Activated naive CD4-positive, alpha-beta T cell treated with anti-CD3 and anti-CD28 coated beads for 36 hours (primary cell): ENCODE measurements at regions not wholly inside any gene's neighbourhood (a gene's known extent, or its start where the extent isn't known, plus 50 kb on each side); places are given as distances from the start of the nearest gene placed in this dataset.

Source experiments
- CTCF ChIA-PET: fragments of 350-600 bp; sonication (Branson Sonifier 250); formaldehyde crosslinking; loops from one replicate; lab custom pipeline; 2021; ENCODE audit warnings: antibody characterized with exemption; lab: Charles Lee
- DNase-seq: peaks from one replicate; pipeline ENCODE4 v3.0.0-alpha.2; 2020
- H3K27ac Mint-ChIP-seq: one replicate; pipeline ENCODE4 v1.8.0; 2021; ENCODE audit warnings: mild to moderate bottlenecking, mixed read lengths
- H3K27me3 Mint-ChIP-seq: one replicate; pipeline ENCODE4 v1.8.0; 2021; ENCODE audit warnings: low read depth, mixed read lengths
- H3K36me3 Mint-ChIP-seq: one replicate; pipeline ENCODE4 v1.8.0; 2021; ENCODE audit warnings: low read depth, mixed read lengths
- H3K4me1 Mint-ChIP-seq: one replicate; pipeline ENCODE4 v1.8.0; 2021; ENCODE audit warnings: low read depth, mixed read lengths
- H3K4me3 Mint-ChIP-seq: one replicate; pipeline ENCODE4 v1.8.0; 2021; ENCODE audit warnings: mild to moderate bottlenecking, moderate library complexity, mixed read lengths
- H3K9me3 Mint-ChIP-seq: one replicate; pipeline ENCODE4 v1.8.0; 2021; ENCODE audit warnings: mixed read lengths
- intact Hi-C: fragments of 100-400 bp; cut with micrococcal nuclease; formaldehyde crosslinking; loops from one replicate; pipeline ENCODE4 v1.15.1; 2023

DNA sequence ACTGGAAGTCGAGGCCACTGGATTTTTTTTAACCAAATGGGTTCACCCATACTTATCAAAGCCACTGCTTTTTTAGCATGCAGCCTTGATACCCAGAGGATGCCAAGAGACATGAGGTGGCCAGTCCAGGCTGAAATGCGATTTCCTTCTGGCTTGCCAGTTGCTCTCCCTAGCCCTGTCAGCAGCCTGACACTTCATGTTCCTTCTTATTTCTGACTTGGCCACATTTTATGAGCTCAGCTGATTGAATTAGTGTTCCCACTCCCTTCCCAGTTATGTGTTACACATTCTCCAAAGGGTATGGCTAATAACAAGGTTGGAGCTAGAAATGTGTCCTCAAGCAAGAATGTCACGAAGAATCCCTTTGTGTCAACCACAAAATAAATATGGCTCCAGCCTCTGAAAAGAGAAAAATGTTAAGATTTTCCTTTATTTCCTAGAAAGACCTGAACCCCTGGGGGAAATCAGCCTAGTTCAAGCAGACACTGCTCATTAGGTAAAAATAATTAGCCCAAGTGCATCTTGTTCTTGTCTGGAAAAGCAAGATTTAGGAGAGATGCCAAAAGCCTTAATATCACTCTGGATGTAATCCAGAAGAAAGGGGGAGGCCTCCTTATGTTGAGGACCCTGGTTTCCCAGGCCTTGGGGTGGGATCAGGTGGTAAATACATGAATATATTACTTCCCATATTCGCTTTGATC lies 121.7 kb upstream of the TACR1 start:
- H3K36me3 Mint-ChIP-seq, result no peaks in the 10 kb centered on the region
- no peak overlapping the region for H3K27ac Mint-ChIP-seq
- CTCF ChIA-PET, result no interaction called here
- DNase-seq, result no peak
- intact Hi-C loops, result no loop called here
- H3K27me3 Mint-ChIP-seq, result no peaks in the 10 kb centered on the region
- no peaks in the 10 kb centered on the region for H3K9me3 Mint-ChIP-seq
- H3K4me1 Mint-ChIP-seq, result no peaks in the 10 kb centered on the region
- no peak overlapping the region for H3K4me3 Mint-ChIP-seq

DNA sequence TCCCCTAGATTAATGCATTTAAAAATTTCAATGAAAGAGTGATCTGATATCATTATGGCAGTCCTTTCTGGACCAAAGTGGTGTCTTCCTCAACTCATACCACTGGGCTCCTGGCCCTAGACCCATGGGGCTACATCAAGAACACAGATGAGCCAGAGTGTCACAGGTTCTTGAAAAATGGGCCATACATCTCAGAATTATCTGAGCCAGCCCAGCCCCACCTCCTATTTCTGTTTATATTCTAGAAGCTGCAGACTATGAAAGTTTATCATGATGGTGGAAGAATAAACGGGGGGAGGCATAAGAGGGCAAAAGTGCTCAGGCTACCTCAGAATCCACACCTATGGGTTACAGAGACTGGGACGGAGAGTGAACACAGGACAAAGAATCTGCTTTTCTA lies 120.6 kb upstream of the TACR1 start:
- CTCF ChIA-PET, result no interaction called here
- Mint-ChIP-seq H3K27ac (no peak overlapping the region), H3K27me3 (no peaks in the 10 kb centered on the region), H3K4me1 (no peaks in the 10 kb centered on the region), H3K9me3 (no peaks in the 10 kb centered on the region), H3K36me3 (no peaks in the 10 kb centered on the region), H3K4me3 (no peak overlapping the region)
- DNase-seq, result no peak
- intact Hi-C loops, result no loop called here

DNA sequence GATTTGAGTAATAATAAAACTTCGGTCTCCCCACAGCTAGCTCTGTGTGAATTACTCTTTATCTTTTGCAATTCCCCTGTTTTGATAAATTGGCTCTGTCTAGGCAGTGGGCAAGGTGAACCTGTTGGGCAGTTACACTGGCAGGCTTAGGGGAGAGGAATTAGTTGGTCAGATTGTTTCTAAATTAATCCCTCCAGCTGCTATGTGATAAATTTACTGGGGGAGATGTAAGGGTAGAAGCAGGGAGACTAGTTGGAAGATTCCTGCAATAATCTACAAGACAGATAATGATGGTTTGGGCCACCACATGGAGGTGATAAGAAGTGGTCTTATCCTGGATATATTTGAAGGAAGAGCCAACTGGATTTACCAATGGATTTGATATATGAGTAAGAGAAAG lies 118.5 kb upstream of the TACR1 start:
- Mint-ChIP-seq H3K4me3 (no peak overlapping the region), H3K36me3 (peaks cover 2% of the 10 kb centered on the region), H3K4me1 (no peaks in the 10 kb centered on the region), H3K9me3 (no peaks in the 10 kb centered on the region), H3K27me3 (no peaks in the 10 kb centered on the region), H3K27ac (no peak overlapping the region)
- intact Hi-C loops, result no loop called here
- CTCF ChIA-PET, result no interaction called here
- DNase-seq, result no peak

DNA sequence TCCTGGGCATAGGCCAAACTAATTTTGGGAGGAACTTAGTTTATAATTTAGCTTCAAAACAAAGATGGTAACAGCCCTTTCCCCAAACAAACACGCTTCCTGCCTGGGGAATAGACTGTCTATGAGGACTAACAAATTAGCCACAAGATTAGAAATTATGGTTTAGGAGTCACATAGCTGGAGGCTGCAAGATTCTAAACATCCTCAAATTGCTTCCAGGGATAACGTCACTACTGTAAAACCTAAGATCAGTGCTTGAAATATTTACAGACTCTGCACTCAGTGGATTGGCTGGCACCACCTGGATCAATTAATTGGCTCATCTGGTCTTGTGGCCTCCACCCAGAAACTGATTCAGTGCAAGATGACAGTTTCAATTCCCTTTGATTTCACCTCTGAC lies 118.0 kb upstream of the TACR1 start:
- peaks cover 2% of the 10 kb centered on the region for H3K36me3 Mint-ChIP-seq
- no peaks in the 10 kb centered on the region for H3K4me1 Mint-ChIP-seq
- intact Hi-C loops, result no loop called here
- H3K27me3 Mint-ChIP-seq, result no peaks in the 10 kb centered on the region
- DNase-seq, result no peak
- CTCF ChIA-PET, result no interaction called here
- H3K4me3 Mint-ChIP-seq, result no peak overlapping the region
- no peaks in the 10 kb centered on the region for H3K9me3 Mint-ChIP-seq
- H3K27ac Mint-ChIP-seq, result no peak overlapping the region

DNA sequence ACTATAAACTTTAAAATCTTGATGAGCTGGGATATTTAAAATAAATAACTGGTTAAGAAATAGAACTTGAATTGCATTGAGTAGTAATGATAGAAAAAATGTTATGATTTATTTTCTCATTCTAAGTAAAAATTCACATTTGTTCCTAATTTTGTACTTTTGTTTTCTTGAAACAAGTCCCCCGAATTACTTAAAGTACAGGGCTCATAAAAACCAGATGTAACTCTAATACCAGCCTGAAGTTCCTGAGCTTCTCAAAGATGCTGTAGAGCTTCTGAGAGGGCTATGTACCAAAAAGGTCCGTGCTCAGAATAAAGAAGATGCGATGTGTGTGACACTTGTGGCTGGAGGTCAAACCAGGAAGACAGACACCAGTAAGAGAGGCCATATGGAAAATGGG lies 116.1 kb upstream of the TACR1 start:
- DNase-seq, result no peak
- intact Hi-C loops, result no loop called here
- H3K27ac Mint-ChIP-seq, result no peak overlapping the region
- CTCF ChIA-PET, result interaction anchor here (0.6 kb wide), 1 partner anchor 601 kb away, joined by 4 read pairs; no protein-coding TSS in a partner anchor
- no peaks in the 10 kb centered on the region for H3K4me1 Mint-ChIP-seq
- no peaks in the 10 kb centered on the region for H3K27me3 Mint-ChIP-seq
- H3K9me3 Mint-ChIP-seq, result no peaks in the 10 kb centered on the region
- no peak overlapping the region for H3K4me3 Mint-ChIP-seq
- H3K36me3 Mint-ChIP-seq, result peaks cover 2% of the 10 kb centered on the region

DNA sequence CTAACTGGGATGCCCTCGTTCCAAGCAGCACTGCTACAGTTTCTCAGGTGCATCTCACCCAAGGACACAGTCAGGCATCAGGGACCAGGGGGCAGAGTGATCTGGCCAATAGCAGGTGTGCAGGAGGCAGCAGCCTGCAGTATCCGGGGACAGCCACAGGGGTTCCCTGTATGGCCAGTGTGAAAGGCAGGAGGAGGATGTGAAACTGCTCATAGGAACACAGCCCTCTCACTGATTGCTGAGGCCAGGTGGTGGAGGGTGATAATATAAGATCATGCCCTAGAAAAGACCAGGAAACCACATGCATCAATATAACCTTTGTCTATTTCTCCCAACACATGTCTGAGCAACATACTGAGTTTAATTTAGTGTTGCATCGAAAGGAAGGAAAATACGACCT lies 112.7 kb upstream of the TACR1 start:
- H3K4me3 Mint-ChIP-seq, result no peak overlapping the region

DNA sequence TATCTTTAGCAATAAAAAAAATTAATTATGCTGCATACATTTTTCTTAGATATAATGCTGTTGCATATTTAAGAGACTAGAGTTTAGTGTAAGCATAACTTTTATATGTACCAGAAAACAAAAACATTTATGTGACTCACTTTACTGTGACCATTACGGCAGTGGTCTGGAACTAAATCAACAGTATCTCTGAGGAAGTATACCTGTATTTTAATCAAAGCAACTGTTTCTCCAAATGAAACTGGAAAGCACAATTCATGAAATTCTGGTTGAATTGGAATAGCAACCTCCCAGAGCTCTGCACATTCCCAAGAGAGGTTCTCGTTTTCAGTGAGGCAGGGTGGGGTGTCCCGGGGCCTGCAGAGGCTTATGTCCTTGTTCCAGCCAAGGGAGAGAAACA lies 112.2 kb upstream of the TACR1 start:
- intact Hi-C loops, result no loop called here
- Mint-ChIP-seq H3K4me3 (no peak overlapping the region), H3K9me3 (no peaks in the 10 kb centered on the region), H3K36me3 (peaks cover 2% of the 10 kb centered on the region), H3K27me3 (no peaks in the 10 kb centered on the region), H3K4me1 (no peaks in the 10 kb centered on the region), H3K27ac (no peak overlapping the region)
- DNase-seq, result no peak
- CTCF ChIA-PET, result interaction anchor here (0.6 kb wide), 1 partner anchor 127 kb away, joined by 3 read pairs; no protein-coding TSS in a partner anchor

More for the DNA sequence above, 112.7 kb upstream of the TACR1 start:
- Mint-ChIP-seq H3K27me3 (no peaks in the 10 kb centered on the region), H3K4me1 (no peaks in the 10 kb centered on the region), H3K36me3 (peaks cover 2% of the 10 kb centered on the region), H3K27ac (no peak overlapping the region), H3K9me3 (no peaks in the 10 kb centered on the region)
- intact Hi-C loops, result no loop called here
- CTCF ChIA-PET, result no interaction called here
- DNase-seq, result no peak

DNA sequence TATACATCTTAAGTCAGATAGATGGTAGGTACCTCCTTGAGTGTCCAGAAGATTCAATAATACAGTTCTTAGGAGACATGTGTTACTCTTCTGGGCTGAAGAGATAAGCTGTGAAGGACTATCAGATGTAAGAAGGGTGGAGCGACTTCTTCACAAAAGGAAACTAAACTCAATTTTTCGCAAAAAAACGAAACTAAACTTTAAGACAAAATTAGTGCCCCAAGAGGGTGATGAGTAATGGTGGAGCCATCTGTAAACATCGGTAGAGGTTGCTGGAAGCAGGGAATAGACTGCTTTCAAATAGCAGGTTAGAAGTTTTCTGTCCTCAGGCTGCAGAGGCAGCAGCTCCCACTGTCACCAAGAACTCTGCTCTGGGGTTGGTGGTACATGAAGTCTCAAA lies 111.6 kb upstream of the TACR1 start:
- H3K27ac Mint-ChIP-seq, result no peak overlapping the region
- intact Hi-C loops, result no loop called here
- no peak overlapping the region for H3K4me3 Mint-ChIP-seq
- CTCF ChIA-PET, result interaction anchor here (0.6 kb wide), 1 partner anchor 127 kb away, joined by 3 read pairs; no protein-coding TSS in a partner anchor
- H3K4me1 Mint-ChIP-seq, result no peaks in the 10 kb centered on the region
- DNase-seq, result no peak
- H3K9me3 Mint-ChIP-seq, result no peaks in the 10 kb centered on the region
- H3K27me3 Mint-ChIP-seq, result no peaks in the 10 kb centered on the region
- peaks cover 2% of the 10 kb centered on the region for H3K36me3 Mint-ChIP-seq

DNA sequence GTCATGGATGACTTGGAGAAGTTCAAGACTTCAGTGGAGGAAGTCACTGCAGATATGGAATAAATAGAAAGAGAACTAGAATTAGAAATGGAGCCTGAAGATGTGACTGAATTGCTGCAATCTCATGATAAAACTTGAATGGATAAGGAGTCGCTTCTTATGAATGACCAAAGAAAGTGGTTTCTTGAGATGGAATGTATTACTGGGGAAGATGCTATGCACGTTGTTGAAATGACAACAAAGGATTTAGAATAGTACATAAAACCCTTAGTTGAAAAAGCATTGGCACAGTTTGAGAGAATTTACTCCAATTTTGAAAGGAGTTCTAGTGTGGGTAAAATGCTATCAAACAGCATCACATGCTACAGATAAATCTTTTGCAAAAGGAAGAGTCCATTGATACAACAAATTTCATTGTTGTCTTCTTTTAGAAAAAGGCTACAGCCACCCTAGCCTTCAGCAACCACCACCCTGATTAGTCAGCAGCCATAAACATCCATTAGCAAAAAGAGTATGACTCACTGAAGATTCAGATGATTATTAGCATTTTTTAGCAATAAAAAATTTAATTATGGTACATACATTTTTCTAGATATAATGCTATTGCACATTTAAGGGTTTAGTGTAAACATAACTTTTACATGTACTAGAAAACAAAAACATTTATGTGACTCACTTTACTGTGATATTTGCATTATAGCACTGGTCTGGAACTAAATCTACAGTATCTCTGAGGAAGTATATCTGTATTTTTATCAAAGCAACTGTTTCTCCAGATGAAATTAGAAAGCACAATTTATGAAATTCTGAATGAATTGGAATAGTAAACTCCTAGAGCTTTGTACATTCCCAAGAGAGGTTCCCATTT lies 110.5 kb upstream of the TACR1 start:
- Mint-ChIP-seq H3K9me3 (no peaks in the 10 kb centered on the region), H3K36me3 (peaks cover 2% of the 10 kb centered on the region), H3K4me1 (no peaks in the 10 kb centered on the region), H3K4me3 (no peak overlapping the region), H3K27me3 (no peaks in the 10 kb centered on the region), H3K27ac (no peak overlapping the region)
- CTCF ChIA-PET, result no interaction called here
- DNase-seq, result no peak
- intact Hi-C loops, result no loop called here

DNA sequence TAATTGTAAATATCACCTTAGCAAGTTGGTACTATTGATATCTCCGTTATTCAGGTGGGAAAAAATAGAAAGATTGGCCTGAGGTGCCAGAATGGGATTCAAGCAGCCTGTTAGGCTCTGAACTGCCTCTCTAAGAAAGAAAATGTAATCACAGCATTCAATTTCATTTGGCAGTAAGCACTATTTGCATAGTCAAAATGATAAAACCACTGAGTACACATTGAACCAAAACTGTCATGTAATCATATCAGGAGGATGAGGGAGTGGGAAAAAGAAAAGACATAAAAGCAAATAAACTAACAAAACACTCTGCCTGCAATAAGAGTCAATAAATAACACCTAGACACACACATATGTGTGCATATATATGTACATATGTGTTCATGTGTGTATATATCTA lies 103.9 kb upstream of the TACR1 start:
- CTCF ChIA-PET, result no interaction called here
- Mint-ChIP-seq H3K27ac (no peak overlapping the region), H3K36me3 (peaks cover 6% of the 10 kb centered on the region), H3K9me3 (peaks cover 6% of the 10 kb centered on the region), H3K4me3 (no peak overlapping the region), H3K4me1 (no peaks in the 10 kb centered on the region), H3K27me3 (no peaks in the 10 kb centered on the region)
- no peak for DNase-seq
- intact Hi-C loops, result no loop called here

DNA sequence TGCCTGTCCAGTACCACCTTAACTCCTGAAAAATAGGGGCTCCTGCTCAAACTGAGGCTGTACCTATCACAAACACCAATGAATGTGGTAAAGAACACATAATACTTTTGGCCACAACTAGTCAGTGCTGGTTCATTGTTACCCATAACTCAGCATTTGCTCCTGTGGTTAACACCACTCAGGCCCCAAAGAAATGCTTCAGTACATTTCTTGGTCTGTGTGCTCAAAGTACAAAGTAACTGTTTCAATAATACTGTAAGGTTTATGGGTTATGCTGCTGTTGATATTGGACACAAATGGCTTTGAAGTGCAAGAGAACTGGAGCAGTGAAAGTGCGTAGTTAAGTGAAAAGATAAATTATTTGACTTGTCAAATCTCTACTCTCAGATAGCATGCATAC lies 95.0 kb upstream of the TACR1 start:
- Mint-ChIP-seq H3K27me3 (no peaks in the 10 kb centered on the region), H3K36me3 (no peaks in the 10 kb centered on the region), H3K9me3 (no peaks in the 10 kb centered on the region), H3K4me1 (no peaks in the 10 kb centered on the region), H3K27ac (no peak overlapping the region), H3K4me3 (no peak overlapping the region)
- intact Hi-C loops, result no loop called here
- DNase-seq, result no peak
- CTCF ChIA-PET, result no interaction called here

DNA sequence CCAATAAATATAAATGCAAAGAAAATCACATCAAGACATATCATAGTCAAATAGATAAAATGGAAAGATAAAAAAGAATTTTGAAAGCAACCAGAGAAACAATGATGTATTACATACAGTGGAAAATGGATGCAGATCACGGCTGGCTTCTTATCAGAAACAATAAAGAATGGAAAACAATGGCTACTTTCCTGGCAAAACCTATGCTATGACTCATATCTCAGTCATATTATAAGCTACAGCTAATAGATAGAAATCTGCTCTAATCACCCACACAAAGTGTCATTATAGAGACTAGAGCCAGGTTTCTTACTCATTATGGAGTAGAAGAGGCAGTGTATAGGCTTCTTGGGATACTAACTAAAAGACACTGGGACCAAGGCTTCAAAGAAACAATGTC lies 93.5 kb upstream of the TACR1 start:
- Mint-ChIP-seq H3K9me3 (no peaks in the 10 kb centered on the region), H3K27me3 (no peaks in the 10 kb centered on the region), H3K4me1 (no peaks in the 10 kb centered on the region), H3K36me3 (peaks cover 5% of the 10 kb centered on the region), H3K4me3 (no peak overlapping the region), H3K27ac (no peak overlapping the region)
- CTCF ChIA-PET, result no interaction called here
- intact Hi-C loops, result no loop called here
- DNase-seq, result no peak
